CD14-positive monocyte (primary cell): ENCODE measurements at regions not wholly inside any gene's neighbourhood (a gene's known extent, or its start where the extent isn't known, plus 50 kb on each side); places are given as distances from the start of the nearest gene placed in this dataset.

Experiments
- DNase-seq, 3 donors: peaks; one replicate each; pipeline ENCODE4 v3.0.0-alpha.2; 2011 to 2022
- H2AFZ ChIP-seq: 2 replicates; pipeline ENCODE4 v1.6.0; 2012; ENCODE audit warnings: mild to moderate bottlenecking, low read depth, low read length, inconsistent platforms; ENCODE audit not compliant: insufficient read depth, poor library complexity, severe bottlenecking
- H3K27ac ChIP-seq, 2 donors: 1 replicate in 1 of 2; 2 replicates in 1 of 2; pipeline ENCODE4 v1.5.1; 2012 to 2013; ENCODE audit warnings: low read length in 2 of 2, control low read depth in 1 of 2, inconsistent platforms in 1 of 2, low read depth in 1 of 2, mild to moderate bottlenecking in 1 of 2
- H3K27me3 ChIP-seq, 2 donors: one replicate each; pipeline versions ENCODE4 v1.6.0 to v1.6.1; 2011 to 2013; ENCODE audit warnings: low read length in 2 of 2; ENCODE audit not compliant: control insufficient read depth in 2 of 2, insufficient read depth in 2 of 2
- H3K36me3 ChIP-seq, 2 donors: replicated peaks in 1 of 2; 1 replicate in 1 of 2; 2 replicates in 1 of 2; pipeline versions ENCODE4 v1.5.1 to v1.6.1; 2012 to 2013; ENCODE audit warnings: low read length in 2 of 2, control low read depth in 1 of 2, inconsistent platforms in 1 of 2, mild to moderate bottlenecking in 1 of 2; ENCODE audit not compliant: insufficient read depth in 2 of 2, control insufficient read depth in 1 of 2
- H3K4me1 ChIP-seq, 2 donors: 1 replicate in 1 of 2; 2 replicates in 1 of 2; pipeline versions ENCODE4 v1.5.1 to v1.6.1; 2012 to 2013; ENCODE audit warnings: low read length in 2 of 2, control low read depth in 1 of 2, inconsistent platforms in 1 of 2, mild to moderate bottlenecking in 1 of 2, moderate library complexity in 1 of 2; ENCODE audit not compliant: insufficient read depth in 2 of 2, control insufficient read depth in 1 of 2
- H3K4me2 ChIP-seq: replicated peaks from 2 replicates; pipeline ENCODE3; 2012; ENCODE audit warnings: low read length, moderate library complexity, mild to moderate bottlenecking; ENCODE audit not compliant: poor library complexity, severe bottlenecking; ENCODE audit errors: extremely low read depth
- H3K4me3 ChIP-seq, 3 experiments: fragments of 200-600 bp in 1 of 3; sonication (generic) in 1 of 3; replicated peaks in 1 of 3; 1 replicate in 2 of 3; 2 replicates in 1 of 3; pipeline ENCODE4 v1.5.1; 2011 to 2013; ENCODE audit warnings: low read length in 3 of 3, mild to moderate bottlenecking in 3 of 3, control low read depth in 2 of 3, low read depth in 2 of 3, inconsistent platforms in 1 of 3, moderate library complexity in 1 of 3
- H3K79me2 ChIP-seq: 2 replicates; pipeline ENCODE4 v1.6.0; 2012; ENCODE audit warnings: mild to moderate bottlenecking, control low read depth, inconsistent platforms, low read length, moderate library complexity; ENCODE audit not compliant: insufficient read depth
- H3K9ac ChIP-seq: 2 replicates; pipeline ENCODE4 v1.6.0; 2017; ENCODE audit warnings: low read length, mild to moderate bottlenecking; ENCODE audit not compliant: insufficient read depth, poor library complexity, severe bottlenecking
- H3K9me3 ChIP-seq, 2 donors: replicated peaks in 1 of 2; 1 replicate in 1 of 2; 2 replicates in 1 of 2; pipeline versions ENCODE4 v1.5.1 to v1.6.1; 2012 to 2013; ENCODE audit warnings: low read length in 2 of 2, control low read depth in 1 of 2; ENCODE audit not compliant: control insufficient read depth in 1 of 2, insufficient read depth in 1 of 2
- H4K20me1 ChIP-seq: 2 replicates; pipeline ENCODE4 v1.6.0; 2012; ENCODE audit warnings: mild to moderate bottlenecking, low read length, control low read depth, moderate library complexity; ENCODE audit not compliant: insufficient read depth
- H3K27ac Mint-ChIP-seq, 7 donors: one replicate each; pipeline ENCODE4 v1.8.0; 2020; ENCODE audit warnings: mild to moderate bottlenecking in 7 of 7, mixed read lengths in 7 of 7, moderate library complexity in 6 of 7, inconsistent platforms in 2 of 7
- H3K27me3 Mint-ChIP-seq, 3 donors: one replicate each; pipeline ENCODE4 v1.8.0; 2021 to 2022; ENCODE audit warnings: low read depth in 3 of 3, mild to moderate bottlenecking in 3 of 3, mixed read lengths in 3 of 3, moderate library complexity in 3 of 3, inconsistent platforms in 1 of 3
- H3K36me3 Mint-ChIP-seq, 2 donors: one replicate each; pipeline ENCODE4 v1.8.0; 2020; ENCODE audit warnings: mixed read lengths in 2 of 2, inconsistent platforms in 1 of 2, mild to moderate bottlenecking in 1 of 2
- H3K4me1 Mint-ChIP-seq: one replicate; pipeline ENCODE4 v1.8.0; 2020; ENCODE audit warnings: mild to moderate bottlenecking, mixed read lengths
- H3K4me3 Mint-ChIP-seq, 2 donors: one replicate each; pipeline ENCODE4 v1.8.0; 2020; ENCODE audit warnings: mild to moderate bottlenecking in 2 of 2, mixed read lengths in 2 of 2, moderate library complexity in 1 of 2
- H3K9me3 Mint-ChIP-seq, 7 donors: one replicate each; pipeline ENCODE4 v1.8.0; 2020 to 2022; ENCODE audit warnings: mixed read lengths in 7 of 7, mild to moderate bottlenecking in 6 of 7, moderate library complexity in 6 of 7, inconsistent platforms in 2 of 7
- WGBS: methylation state at CpG from one replicate; pipeline ENCODE4 v1.1.5; 2013; ENCODE audit warnings: missing lambda C conversion rate; ENCODE audit not compliant: insufficient coverage; 5-methylcytosine and 5-hydroxymethylcytosine counted together
- intact Hi-C, 2 donors: fragments of 100-400 bp; cut with micrococcal nuclease; formaldehyde crosslinking; loops; one replicate each; pipeline versions ENCODE4 v1.15.0 to v1.15.1; 2023
- TF ChIP-seq, protein P1 (sequence below): fragments of 200-600 bp; IDR thresholded peaks from one replicate; pipeline ENCODE4 v1.8.0; 2022; ENCODE audit warnings: antibody characterized with exemption, mild to moderate bottlenecking

GRCh38 chr3:106245400-106245799 is 376.6 kb upstream of the CBLB start:
- intact Hi-C loops, result no loop called here
- Histone ChIP-seq H3K79me2 (no peaks in the 10 kb centered on the region), H3K4me3 (no peak overlapping the region), H3K27ac (no peak overlapping the region), H3K27me3 (no peaks in the 10 kb centered on the region), H3K9ac (no peak overlapping the region), H3K4me1 (no peaks in the 10 kb centered on the region), H3K36me3 (no peaks in the 10 kb centered on the region), H4K20me1 (no peaks in the 10 kb centered on the region), H2AFZ (no peak overlapping the region), H3K9me3 (no peaks in the 10 kb centered on the region), H3K4me2 (no peak overlapping the region)
- Mint-ChIP-seq H3K27me3 (no peaks in the 10 kb centered on the region), H3K4me1 (no peaks in the 10 kb centered on the region), H3K4me3 (no peak overlapping the region), H3K36me3 (no peaks in the 10 kb centered on the region), H3K27ac (no peak overlapping the region), H3K9me3 (peaks cover 0 to 4% (median 2%) of the 10 kb centered on the region in 7 donors)
- TF ChIP-seq, protein P1, sequence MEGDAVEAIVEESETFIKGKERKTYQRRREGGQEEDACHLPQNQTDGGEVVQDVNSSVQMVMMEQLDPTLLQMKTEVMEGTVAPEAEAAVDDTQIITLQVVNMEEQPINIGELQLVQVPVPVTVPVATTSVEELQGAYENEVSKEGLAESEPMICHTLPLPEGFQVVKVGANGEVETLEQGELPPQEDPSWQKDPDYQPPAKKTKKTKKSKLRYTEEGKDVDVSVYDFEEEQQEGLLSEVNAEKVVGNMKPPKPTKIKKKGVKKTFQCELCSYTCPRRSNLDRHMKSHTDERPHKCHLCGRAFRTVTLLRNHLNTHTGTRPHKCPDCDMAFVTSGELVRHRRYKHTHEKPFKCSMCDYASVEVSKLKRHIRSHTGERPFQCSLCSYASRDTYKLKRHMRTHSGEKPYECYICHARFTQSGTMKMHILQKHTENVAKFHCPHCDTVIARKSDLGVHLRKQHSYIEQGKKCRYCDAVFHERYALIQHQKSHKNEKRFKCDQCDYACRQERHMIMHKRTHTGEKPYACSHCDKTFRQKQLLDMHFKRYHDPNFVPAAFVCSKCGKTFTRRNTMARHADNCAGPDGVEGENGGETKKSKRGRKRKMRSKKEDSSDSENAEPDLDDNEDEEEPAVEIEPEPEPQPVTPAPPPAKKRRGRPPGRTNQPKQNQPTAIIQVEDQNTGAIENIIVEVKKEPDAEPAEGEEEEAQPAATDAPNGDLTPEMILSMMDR, result no peak
- DNase-seq, result no peak

- Histone ChIP-seq H3K4me2 (no peak overlapping the region), H2AFZ (no peak overlapping the region), H3K36me3 (no peaks in the 10 kb centered on the region), H3K27ac (no peak overlapping the region), H3K4me1 (no peaks in the 10 kb centered on the region), H3K79me2 (no peaks in the 10 kb centered on the region), H4K20me1 (no peaks in the 10 kb centered on the region), H3K27me3 (no peaks in the 10 kb centered on the region), H3K9me3 (peaks cover 8 to 11% of the 10 kb centered on the region in 2 donors), H3K9ac (no peak overlapping the region), H3K4me3 (no peak overlapping the region)
- Mint-ChIP-seq H3K27ac (no peak overlapping the region), H3K27me3 (peaks cover 0 to 2% (median 0%) of the 10 kb centered on the region in 3 donors), H3K9me3 (peaks cover 3 to 16% (median 11%) of the 10 kb centered on the region in 7 donors), H3K4me1 (no peaks in the 10 kb centered on the region), H3K36me3 (no peaks in the 10 kb centered on the region), H3K4me3 (no peak overlapping the region)
- intact Hi-C loops, result no loop called here
- 57% methylated on average over 2 of the region's 5 CpGs for WGBS
- TF ChIP-seq, protein P1, result no peak
- DNase-seq, result no peak
These were observed 379.3 kb upstream of the CBLB start for GRCh38 chr3:106247902-106248684.
